ENCODE measurements at regions not wholly inside any gene's neighbourhood (a gene's known extent, or its start where the extent isn't known, plus 50 kb on each side); places are given as distances from the start of the nearest gene placed in this dataset.

- TF ChIP-seq CTCF (IDR thresholded peaks at IDR 0.05) (no peak), POLR2A (IDR thresholded peaks at IDR 0.05) (no peak), POLR2AphosphoS5 (IDR thresholded peaks at IDR 0.05; ENCODE audit: insufficient read depth in 1 of 2, low read depth in 1 of 2) (no peak)
Measured at GRCh38 chr9:11312966-11313365, 700.2 kb upstream of the PTPRD start.

Data from vagina (tissue), 2 donors.